AG10803 (cell line): ENCODE measurements at regions not wholly inside any gene's neighbourhood (a gene's known extent, or its start where the extent isn't known, plus 50 kb on each side); places are given as distances from the start of the nearest gene placed in this dataset.

Source experiments
- DNase-seq: peaks from one replicate; pipeline ENCODE4 v3.0.0; 2010; ENCODE audit warnings: low read depth
- H3K4me3 ChIP-seq: 2 replicates; pipeline ENCODE4 v1.5.1; 2011; ENCODE audit warnings: mild to moderate bottlenecking, low read length, control low read depth
- TF ChIP-seq, protein P1 (sequence below): conservative IDR thresholded peaks from 2 replicates; pipeline ENCODE4 v1.5.1; 2011; ENCODE audit warnings: mild to moderate bottlenecking, low read length, control low read depth, inconsistent platforms

DNA sequence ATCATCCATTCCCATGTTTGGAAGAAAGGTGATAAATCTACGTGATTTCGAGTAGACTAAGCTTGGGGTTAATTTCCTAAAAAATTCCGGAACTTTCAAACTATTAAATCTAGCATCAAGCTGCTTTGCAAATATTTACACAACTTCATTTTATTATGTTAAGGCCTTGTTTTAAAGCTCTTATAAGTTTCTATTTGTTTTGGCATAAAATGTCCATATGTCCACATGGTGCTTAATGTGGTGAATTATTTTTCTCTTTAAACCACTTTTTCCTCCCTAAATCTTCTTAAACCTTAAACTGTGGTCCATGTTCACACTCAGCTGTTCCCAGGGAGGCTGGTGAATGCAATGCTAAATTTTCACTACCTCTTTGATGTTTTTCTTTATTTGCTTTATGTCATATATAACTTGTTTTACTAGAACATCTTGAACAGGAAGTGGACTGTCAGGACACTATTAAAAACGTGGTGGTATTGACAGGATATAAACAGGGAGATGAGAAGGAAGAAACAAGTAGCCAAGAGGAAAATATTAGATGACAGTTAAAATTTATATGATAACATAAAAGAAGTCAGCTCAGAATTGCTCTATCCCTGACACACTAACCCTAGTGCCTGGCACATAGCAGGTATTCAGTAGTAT is 72.5 kb upstream of the AGTR1 start:
- TF ChIP-seq, protein P1, sequence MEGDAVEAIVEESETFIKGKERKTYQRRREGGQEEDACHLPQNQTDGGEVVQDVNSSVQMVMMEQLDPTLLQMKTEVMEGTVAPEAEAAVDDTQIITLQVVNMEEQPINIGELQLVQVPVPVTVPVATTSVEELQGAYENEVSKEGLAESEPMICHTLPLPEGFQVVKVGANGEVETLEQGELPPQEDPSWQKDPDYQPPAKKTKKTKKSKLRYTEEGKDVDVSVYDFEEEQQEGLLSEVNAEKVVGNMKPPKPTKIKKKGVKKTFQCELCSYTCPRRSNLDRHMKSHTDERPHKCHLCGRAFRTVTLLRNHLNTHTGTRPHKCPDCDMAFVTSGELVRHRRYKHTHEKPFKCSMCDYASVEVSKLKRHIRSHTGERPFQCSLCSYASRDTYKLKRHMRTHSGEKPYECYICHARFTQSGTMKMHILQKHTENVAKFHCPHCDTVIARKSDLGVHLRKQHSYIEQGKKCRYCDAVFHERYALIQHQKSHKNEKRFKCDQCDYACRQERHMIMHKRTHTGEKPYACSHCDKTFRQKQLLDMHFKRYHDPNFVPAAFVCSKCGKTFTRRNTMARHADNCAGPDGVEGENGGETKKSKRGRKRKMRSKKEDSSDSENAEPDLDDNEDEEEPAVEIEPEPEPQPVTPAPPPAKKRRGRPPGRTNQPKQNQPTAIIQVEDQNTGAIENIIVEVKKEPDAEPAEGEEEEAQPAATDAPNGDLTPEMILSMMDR = no peak
- no peak for DNase-seq
- no peak overlapping the region for H3K4me3 ChIP-seq

DNA sequence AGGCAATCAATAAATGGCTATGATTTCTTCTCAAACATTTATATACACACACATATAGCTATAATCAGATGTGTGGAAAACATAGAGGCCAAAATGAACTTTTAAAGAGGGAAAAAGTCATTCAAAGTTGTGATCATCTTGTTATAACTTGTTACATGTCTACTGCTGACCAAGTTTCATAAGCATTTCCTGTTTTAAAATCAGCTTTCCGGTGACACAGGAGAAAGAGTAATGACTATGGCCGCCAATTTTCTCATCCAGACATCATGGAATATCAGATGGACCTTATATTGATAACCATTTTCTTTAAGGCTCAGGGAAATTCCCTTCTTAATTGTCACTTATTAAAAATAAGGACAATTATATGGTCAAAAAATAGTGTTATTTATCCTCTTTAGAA is 71.7 kb upstream of the AGTR1 start:
- TF ChIP-seq, protein P1 = no peak
- no peak for DNase-seq
- H3K4me3 ChIP-seq = no peak overlapping the region

DNA sequence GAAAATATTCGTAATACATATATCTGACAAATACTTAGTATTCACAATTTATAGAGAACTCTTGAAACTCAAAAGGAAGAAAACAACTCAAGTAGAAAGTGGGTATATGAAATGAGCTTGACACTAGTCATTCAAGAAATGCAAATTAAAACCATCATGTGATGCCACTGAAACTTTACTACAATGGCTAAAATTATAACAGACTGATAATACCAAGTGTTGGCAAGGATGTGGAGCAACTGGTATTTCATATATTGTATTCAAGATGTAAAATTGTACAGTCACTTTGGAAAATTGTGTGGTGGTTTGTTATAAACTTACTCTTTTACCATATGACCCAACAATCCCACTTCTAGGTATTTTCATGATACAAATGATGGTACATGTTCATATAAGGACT is 68.7 kb upstream of the AGTR1 start:
- H3K4me3 ChIP-seq = no peak overlapping the region
- TF ChIP-seq, protein P1 = no peak
- no peak for DNase-seq

DNA sequence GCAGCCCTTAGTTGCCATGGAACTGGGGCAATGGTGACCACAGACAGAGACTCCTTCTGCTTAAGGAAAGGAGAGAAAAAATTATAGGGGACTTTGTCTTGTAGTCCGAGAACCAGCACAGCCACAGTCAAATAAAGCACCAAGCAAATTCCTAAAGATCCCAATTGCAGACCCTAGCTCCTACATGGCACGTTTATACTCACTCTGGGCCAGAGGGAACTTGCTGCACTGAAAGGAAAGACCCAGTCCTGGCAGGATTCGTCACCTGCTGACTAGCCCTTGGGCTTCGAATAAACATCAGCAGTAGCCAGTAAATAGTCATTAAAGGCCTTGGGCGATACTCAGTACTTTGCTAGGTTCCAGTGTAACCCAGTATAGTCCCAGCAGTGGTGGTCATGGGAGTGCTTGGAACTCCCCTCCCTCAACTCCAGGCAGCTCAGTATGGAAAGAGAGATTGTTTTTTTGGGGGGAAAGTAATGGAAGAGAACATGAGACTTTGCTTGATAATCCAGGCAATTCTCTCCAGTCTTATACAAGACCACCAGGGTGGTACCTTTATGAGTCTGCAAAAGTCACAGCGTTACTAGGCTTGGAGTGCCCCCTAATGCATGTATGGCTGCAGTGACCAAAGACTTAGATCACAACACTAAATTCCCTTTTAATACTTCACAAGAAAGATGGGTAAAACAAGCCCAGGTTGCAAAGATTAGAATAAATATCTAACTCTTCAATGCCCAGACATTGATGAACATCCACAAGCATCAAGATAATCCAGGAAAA is 66.4 kb upstream of the AGTR1 start:
- DNase-seq = no peak
- TF ChIP-seq, protein P1 = peak; percentile 15; the same call in 1 of the 2 replicates
- no peak overlapping the region for H3K4me3 ChIP-seq

DNA sequence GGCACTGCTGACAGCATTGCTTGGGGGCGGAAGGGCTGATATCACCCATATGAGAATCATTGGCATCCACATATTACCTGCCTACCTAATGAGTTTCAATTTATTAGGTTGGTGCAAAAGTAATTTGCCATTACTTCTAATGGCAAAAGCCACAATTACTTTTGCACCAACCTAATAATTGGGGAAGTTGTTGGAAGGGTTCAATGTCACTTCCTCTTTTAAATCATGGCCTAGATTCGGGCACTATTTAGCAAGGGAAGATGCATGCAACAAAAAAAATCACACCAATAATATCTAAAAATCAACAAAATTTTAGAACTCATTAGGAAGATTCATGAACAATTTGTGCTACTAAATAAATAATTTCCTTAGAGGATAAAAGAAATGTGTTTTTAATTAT is 56.0 kb upstream of the AGTR1 start:
- no peak overlapping the region for H3K4me3 ChIP-seq
- TF ChIP-seq, protein P1 = no peak
- DNase-seq = no peak

DNA sequence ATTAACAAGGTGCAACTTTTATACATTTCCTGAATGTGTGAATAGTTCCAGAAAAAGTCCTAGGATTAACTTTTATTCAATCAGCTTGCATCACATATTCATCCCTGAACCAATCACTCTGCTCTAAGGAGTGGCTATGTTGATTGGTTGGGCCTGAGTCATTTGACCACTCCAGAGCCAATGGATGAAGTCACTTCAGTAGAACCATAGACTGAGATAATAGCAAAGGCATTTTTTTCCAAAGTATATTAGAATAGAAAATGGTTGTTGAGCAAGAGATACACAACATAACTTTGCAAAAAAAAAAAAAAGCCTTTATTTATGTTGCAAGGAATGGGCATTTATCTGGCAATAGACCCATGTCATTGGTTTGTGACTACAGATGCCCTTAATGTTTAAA is 55.5 kb upstream of the AGTR1 start:
- no peak for DNase-seq
- H3K4me3 ChIP-seq = no peak overlapping the region
- TF ChIP-seq, protein P1 = no peak

DNA sequence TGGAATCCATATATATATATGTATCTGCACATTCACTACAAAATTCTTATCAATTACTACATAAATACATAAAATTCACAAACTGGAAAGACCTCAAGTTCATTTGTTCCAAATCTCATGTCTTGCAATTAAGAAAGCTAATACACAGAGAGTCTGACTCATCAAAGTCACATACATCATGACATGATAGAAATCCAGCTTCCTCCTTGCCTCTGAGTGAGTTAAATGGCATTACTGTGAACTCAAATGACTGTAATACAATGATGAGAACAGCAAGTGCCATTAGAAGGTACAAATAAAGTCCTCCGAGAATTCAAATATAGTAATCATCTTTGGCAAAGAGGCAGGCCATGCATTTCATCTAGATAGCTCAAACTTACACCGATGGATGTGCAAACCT is 55.1 kb upstream of the AGTR1 start:
- DNase-seq = peak; percentile 16
- no peak overlapping the region for H3K4me3 ChIP-seq
- TF ChIP-seq, protein P1 = no peak
